Upper lobe of left lung (tissue), 6 donors: ENCODE measurements at regions not wholly inside any gene's neighbourhood (a gene's known extent, or its start where the extent isn't known, plus 50 kb on each side); places are given as distances from the start of the nearest gene placed in this dataset.

ENCODE experiments used
- ATAC-seq, 2 donors: fragments of 200-7000 bp; cut with Tn5 transposase; one replicate each; pipeline ENCODE4 v1.9.1; 2022; ENCODE audit warnings: mild to moderate bottlenecking in 2 of 2, moderate library complexity in 2 of 2; ENCODE audit not compliant: low FRiP score in 2 of 2
- DNase-seq, 2 donors: peaks; one replicate each; pipeline ENCODE4 v3.0.0-alpha.2; 2019 to 2020
- H3K27ac ChIP-seq, 4 donors: fragments of 200-600 bp; sonication (generic); one replicate each; pipeline ENCODE4 v1.5.1; 2016 to 2019
- H3K27me3 ChIP-seq, 4 donors: fragments of 200-600 bp; sonication (generic); one replicate each; pipeline ENCODE4 v1.5.1; 2017 to 2019
- H3K36me3 ChIP-seq, 4 donors: fragments of 200-600 bp; sonication (generic); one replicate each; pipeline ENCODE4 v1.5.1; 2016 to 2019
- H3K4me1 ChIP-seq, 4 donors: fragments of 200-600 bp; sonication (generic); one replicate each; pipeline ENCODE4 v1.5.1; 2018 to 2019
- H3K4me3 ChIP-seq, 4 donors: fragments of 200-600 bp; sonication (generic); one replicate each; pipeline ENCODE4 v1.5.1; 2017 to 2019; ENCODE audit warnings: mild to moderate bottlenecking in 2 of 4, moderate library complexity in 1 of 4
- H3K9me3 ChIP-seq, 4 donors: fragments of 200-600 bp; sonication (generic); one replicate each; pipeline ENCODE4 v1.5.1; 2018 to 2019
- CTCF ChIP-seq, 6 experiments: fragments of 450-650 bp in 4 of 6; fragments of 200-600 bp in 2 of 6; sonication (generic) in 2 of 6; IDR thresholded peaks; one replicate each; pipeline ENCODE4 v1.5.1; 2016 to 2019; ENCODE audit warnings: antibody characterized with exemption in 6 of 6
- EP300 ChIP-seq, 4 donors: sonication (generic); formaldehyde crosslinking; IDR thresholded peaks; one replicate each; pipeline ENCODE4 v1.5.1; 2017; ENCODE audit warnings: antibody characterized with exemption in 4 of 4, control low read depth in 2 of 4
- POLR2A ChIP-seq, 4 donors: fragments of 450-650 bp; IDR thresholded peaks; one replicate each; pipeline ENCODE4 v1.5.1; 2016 to 2017; ENCODE audit warnings: antibody characterized with exemption in 4 of 4, mild to moderate bottlenecking in 2 of 4
- whole genome bisulfite sequencing, 2 donors: methylation state at CpG; one replicate each; pipeline ENCODE4 v1.1.5; 2017 to 2018; 5-methylcytosine and 5-hydroxymethylcytosine counted together
- donor health status: DM: no; HTN: no; CAD: no; lungs with moderate emphysema.
- donor health status: DM: no; HTN: yes; CAD: no; lungs with severe emphysema.

- WGBS, 2 donors, result 93 to 96% methylated on average over 5 of the region's 5 CpGs
Measured at GRCh38 chr5:93793159-93793781, 51.9 kb upstream of the POU5F2 start.

GRCh38 chr5:93791518-93791972 is 50.1 kb upstream of the POU5F2 start:
- 10 to 21% methylated on average over 3 of the region's 3 CpGs for WGBS, 2 donors

More at GRCh38 chr5:93793159-93793781, 51.9 kb upstream of the POU5F2 start:
- H3K4me1 ChIP-seq, result peaks cover 0 to 14% (median 11%) of the 10 kb centered on the region in 4 donors
- no peak for ATAC-seq
- H3K9me3 ChIP-seq, result no peaks in the 10 kb centered on the region
- no peak overlapping the region for H3K4me3 ChIP-seq
- H3K36me3 ChIP-seq, result peaks cover 0 to 3% (median 0%) of the 10 kb centered on the region in 4 donors
- H3K27me3 ChIP-seq, result no peaks in the 10 kb centered on the region
- TF ChIP-seq POLR2A (IDR thresholded peaks at IDR 0.05), result no peak
- no peak overlapping the region for H3K27ac ChIP-seq
- no peak for DNase-seq

More at GRCh38 chr5:93791518-93791972, 50.1 kb upstream of the POU5F2 start:
- TF ChIP-seq CTCF (IDR thresholded peaks at IDR 0.05), result peak in 1 of 6 experiments; percentile 19
- no peak for TF ChIP-seq EP300 (IDR thresholded peaks at IDR 0.05)
- ATAC-seq (peak in 1 of 2 donors; percentile 40), DNase-seq (no peak)
- H3K9me3 ChIP-seq, result no peaks in the 10 kb centered on the region
- peaks cover 0 to 14% (median 11%) of the 10 kb centered on the region in 4 donors for H3K4me1 ChIP-seq
- peaks cover 0 to 3% (median 0%) of the 10 kb centered on the region in 4 donors for H3K36me3 ChIP-seq
- H3K4me3 ChIP-seq, result no peak overlapping the region
- no peak overlapping the region for H3K27ac ChIP-seq
- H3K27me3 ChIP-seq, result no peaks in the 10 kb centered on the region
